Hepatocyte (in vitro differentiated cells): ENCODE measurements at regions not wholly inside any gene's neighbourhood (a gene's known extent, or its start where the extent isn't known, plus 50 kb on each side); places are given as distances from the start of the nearest gene placed in this dataset.

Source experiments
- CTCF ChIP-seq: fragments of 200-600 bp; sonication (generic); IDR thresholded peaks from 2 replicates; pipeline ENCODE4 v1.5.1; 2016; ENCODE audit warnings: antibody characterized with exemption, mild to moderate bottlenecking; ENCODE audit not compliant: poor library complexity
- EZH2 ChIP-seq: fragments of 200-600 bp; sonication (generic); IDR thresholded peaks from 2 replicates; pipeline ENCODE4 v1.6.1; 2016; ENCODE audit warnings: antibody characterized with exemption, mild to moderate bottlenecking, borderline replicate concordance

GRCh38 chr10:93150289-93150688 is 76.6 kb downstream of the CYP26A1 start:
- TF ChIP-seq CTCF, result no peak
- no peak for TF ChIP-seq EZH2
